ENCODE measurements at regions not wholly inside any gene's neighbourhood (a gene's known extent, or its start where the extent isn't known, plus 50 kb on each side); places are given as distances from the start of the nearest gene placed in this dataset.

DNA sequence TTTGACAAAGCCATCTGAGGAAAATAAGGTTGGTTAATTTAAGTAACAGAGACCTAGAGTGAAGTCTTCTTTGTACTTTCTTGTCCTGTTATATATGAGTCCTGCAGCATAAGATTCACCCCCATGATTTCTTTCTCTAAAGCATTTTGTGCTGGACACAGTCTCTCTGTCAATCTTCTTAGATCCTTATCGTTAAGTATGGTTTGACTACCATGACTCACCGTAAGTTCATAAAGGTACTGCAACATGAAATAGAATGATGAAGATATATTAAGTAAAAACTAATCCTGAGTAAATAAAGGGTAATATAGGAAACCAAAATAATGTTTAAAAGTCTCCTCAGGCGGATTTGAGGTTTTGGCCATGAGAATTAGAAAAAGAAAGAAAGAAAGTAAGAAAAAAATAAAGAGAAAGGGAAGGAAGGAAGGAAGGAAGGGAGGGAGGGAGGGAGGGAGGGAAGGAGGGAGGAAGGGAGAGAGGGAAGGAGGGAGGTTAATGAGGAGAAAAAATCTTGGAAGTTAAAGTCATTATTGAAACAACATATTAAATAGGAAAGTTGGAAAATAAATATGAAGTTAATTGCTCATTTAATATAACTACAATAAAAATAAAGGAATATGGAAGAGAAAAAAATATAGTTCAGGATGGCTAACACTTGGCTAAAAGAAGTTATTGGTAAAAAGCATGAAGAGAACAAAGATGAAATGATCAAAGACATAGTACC is 980.3 kb upstream of the CDH2 start:
- no peak overlapping the region for H3K27ac ChIP-seq
- DNase-seq: no peak
- no peaks in the 10 kb centered on the region for H3K36me3 ChIP-seq
- TF ChIP-seq, protein P1, sequence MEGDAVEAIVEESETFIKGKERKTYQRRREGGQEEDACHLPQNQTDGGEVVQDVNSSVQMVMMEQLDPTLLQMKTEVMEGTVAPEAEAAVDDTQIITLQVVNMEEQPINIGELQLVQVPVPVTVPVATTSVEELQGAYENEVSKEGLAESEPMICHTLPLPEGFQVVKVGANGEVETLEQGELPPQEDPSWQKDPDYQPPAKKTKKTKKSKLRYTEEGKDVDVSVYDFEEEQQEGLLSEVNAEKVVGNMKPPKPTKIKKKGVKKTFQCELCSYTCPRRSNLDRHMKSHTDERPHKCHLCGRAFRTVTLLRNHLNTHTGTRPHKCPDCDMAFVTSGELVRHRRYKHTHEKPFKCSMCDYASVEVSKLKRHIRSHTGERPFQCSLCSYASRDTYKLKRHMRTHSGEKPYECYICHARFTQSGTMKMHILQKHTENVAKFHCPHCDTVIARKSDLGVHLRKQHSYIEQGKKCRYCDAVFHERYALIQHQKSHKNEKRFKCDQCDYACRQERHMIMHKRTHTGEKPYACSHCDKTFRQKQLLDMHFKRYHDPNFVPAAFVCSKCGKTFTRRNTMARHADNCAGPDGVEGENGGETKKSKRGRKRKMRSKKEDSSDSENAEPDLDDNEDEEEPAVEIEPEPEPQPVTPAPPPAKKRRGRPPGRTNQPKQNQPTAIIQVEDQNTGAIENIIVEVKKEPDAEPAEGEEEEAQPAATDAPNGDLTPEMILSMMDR (IDR thresholded peaks at IDR 0.05): no peak
- H3K9ac ChIP-seq (ENCODE audit: low read depth in 2 of 2, low read length in 2 of 2): no peak overlapping the region
- H3K4me3 ChIP-seq: no peak overlapping the region
- H3K4me1 ChIP-seq: no peaks in the 10 kb centered on the region
- no peaks in the 10 kb centered on the region for H3K27me3 ChIP-seq
- H3K9me3 ChIP-seq: no peaks in the 10 kb centered on the region
- intact Hi-C loops (cut with DNase I): no loop called here

DNA sequence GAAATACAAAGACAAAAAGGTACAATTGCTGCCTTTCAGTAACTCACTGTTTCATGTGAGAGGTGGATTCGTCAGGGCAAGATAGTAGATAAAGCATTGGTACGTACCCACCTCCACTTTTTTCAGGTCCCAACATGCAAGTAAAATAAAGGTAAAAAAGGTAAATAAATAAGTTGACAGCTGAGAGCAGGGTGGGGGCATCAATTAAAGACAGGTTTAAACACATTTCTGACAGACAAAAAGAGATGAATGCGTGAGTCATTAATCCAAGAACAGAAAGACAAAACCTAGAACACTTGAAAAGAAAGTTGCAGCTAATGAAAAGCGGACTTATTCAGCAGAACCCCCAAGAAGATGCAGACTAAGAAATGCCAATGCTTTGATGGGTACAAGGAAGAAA is 979.6 kb upstream of the CDH2 start:
- no peaks in the 10 kb centered on the region for H3K36me3 ChIP-seq
- H3K4me1 ChIP-seq: no peaks in the 10 kb centered on the region
- no peak overlapping the region for H3K9ac ChIP-seq (ENCODE audit: low read depth in 2 of 2, low read length in 2 of 2)
- no peak overlapping the region for H3K4me3 ChIP-seq
- no peaks in the 10 kb centered on the region for H3K9me3 ChIP-seq
- intact Hi-C loops (cut with DNase I): no loop called here
- H3K27ac ChIP-seq: no peak overlapping the region
- TF ChIP-seq, protein P1 (IDR thresholded peaks at IDR 0.05): no peak
- no peak for DNase-seq
- no peaks in the 10 kb centered on the region for H3K27me3 ChIP-seq

DNA sequence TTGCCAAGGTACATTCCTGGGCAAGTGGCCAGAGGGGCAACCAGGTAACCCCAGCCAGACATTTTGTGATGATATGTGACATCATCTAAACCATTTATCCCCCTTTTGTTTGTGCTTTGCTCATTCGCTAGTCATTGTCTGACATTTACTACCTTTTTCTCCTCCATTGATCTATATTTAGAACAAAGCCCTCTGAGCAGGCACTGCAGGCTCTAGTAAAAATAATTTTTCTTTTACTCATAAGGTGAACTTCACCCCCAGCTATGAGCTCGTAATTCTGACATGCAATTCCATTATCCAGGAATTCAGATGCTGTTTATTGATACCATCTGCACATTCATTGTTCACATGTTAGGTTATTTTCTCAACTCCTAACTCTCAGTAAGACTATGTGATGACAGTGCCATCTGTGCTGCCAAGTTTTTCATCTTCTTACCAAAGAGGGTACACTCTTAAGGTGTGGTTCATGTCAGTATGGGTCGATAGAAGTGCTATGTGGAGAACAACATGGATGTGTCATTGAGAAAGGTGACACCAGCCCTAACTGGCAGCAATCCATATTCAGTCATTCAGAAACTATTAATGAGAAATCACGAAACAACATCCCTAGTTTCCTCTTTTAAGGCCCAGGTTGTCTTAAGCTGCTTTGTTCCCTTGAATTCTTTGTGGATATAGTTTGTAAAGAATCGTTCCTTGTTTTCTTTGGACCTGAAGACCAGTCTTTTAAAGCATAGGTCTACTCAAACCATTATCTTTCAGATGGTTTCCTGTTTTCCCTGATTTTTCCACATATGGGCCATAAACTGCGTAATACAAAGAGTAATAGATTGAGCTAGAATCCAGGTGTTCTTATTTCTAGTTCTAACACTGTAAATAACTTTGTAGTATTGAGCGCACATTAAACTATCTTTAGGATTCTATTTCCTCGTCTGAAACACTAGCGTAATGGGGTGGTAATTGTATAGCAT is 978.1 kb upstream of the CDH2 start:
- DNase-seq: no peak
- TF ChIP-seq, protein P1 (IDR thresholded peaks at IDR 0.05): no peak
- Histone ChIP-seq H3K9me3 (no peaks in the 10 kb centered on the region), H3K27ac (no peak overlapping the region), H3K27me3 (no peaks in the 10 kb centered on the region), H3K4me1 (no peaks in the 10 kb centered on the region), H3K9ac (ENCODE audit: low read depth in 2 of 2, low read length in 2 of 2) (no peak overlapping the region), H3K36me3 (no peaks in the 10 kb centered on the region), H3K4me3 (no peak overlapping the region)
- intact Hi-C loops (cut with DNase I): no loop called here

DNA sequence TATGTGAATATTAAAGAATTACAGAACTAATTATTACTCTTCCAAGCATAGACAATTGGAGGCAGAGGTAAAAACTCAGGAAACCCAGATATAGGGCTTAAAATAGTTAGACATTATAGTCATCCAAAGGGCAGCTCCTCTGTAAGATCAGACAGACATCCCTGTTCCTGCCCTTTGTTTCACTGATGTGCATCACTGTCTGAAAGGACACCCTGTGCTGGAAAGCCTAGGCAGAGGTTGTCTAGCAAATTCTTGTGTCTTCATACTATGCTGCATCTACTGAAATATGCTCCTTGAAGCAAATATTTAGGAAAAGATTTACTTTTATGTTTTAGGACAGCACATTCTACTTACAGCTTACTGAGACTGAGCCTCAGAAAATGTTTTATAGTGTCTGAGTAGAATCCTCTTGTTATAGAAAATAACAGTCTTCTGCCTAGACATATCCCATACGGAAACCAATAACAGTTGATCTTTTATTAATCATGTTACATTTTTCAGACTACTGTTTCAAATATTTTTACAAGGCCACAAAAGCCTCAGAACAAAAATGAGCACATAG is 977.3 kb upstream of the CDH2 start:
- no peak for DNase-seq
- intact Hi-C loops (cut with DNase I): no loop called here
- Histone ChIP-seq H3K9ac (ENCODE audit: low read depth in 2 of 2, low read length in 2 of 2) (no peak overlapping the region), H3K4me3 (no peak overlapping the region), H3K27me3 (no peaks in the 10 kb centered on the region), H3K27ac (no peak overlapping the region), H3K36me3 (no peaks in the 10 kb centered on the region), H3K9me3 (no peaks in the 10 kb centered on the region), H3K4me1 (no peaks in the 10 kb centered on the region)
- TF ChIP-seq, protein P1 (IDR thresholded peaks at IDR 0.05): no peak

DNA sequence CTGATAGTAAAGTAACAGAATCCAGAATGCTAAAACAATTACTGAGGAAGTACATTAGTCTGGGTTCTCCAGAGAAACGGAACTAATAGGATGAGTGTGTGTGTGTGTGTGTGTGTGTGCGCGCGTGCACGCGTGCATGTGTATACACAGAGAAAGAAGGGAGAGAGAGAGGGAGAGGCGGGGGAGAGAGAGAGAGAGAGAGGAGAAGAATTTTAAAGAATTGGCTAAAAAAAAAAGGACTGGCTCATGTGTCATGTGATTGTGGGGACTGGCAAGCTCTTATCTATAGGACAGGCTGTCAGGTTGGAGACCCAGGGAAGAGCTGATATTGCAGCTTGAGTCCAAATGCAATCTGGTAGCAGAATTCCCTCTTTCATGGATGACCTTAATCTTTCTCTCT is 976.2 kb upstream of the CDH2 start:
- intact Hi-C loops (cut with DNase I): no loop called here
- Histone ChIP-seq H3K9me3 (no peaks in the 10 kb centered on the region), H3K27me3 (no peaks in the 10 kb centered on the region), H3K4me1 (no peaks in the 10 kb centered on the region), H3K4me3 (no peak overlapping the region), H3K9ac (ENCODE audit: low read depth in 2 of 2, low read length in 2 of 2) (no peak overlapping the region), H3K36me3 (no peaks in the 10 kb centered on the region), H3K27ac (no peak overlapping the region)
- TF ChIP-seq, protein P1 (IDR thresholded peaks at IDR 0.05): no peak
- no peak for DNase-seq

Data from colonic mucosa (tissue), 4 donors.